Loucy (cell line): ENCODE measurements at regions not wholly inside any gene's neighbourhood (a gene's known extent, or its start where the extent isn't known, plus 50 kb on each side); places are given as distances from the start of the nearest gene placed in this dataset.

Experiments used
- H2AFZ ChIP-seq: fragments of 200-600 bp; sonication (generic); 2 replicates; pipeline ENCODE4 v1.6.0; 2016; ENCODE audit warnings: antibody characterized with exemption, mild to moderate bottlenecking, low read length, moderate library complexity
- H3F3A ChIP-seq: fragments of 200-600 bp; 2 replicates; pipeline ENCODE4 v1.6.0; 2016; ENCODE audit warnings: antibody characterized with exemption, low read depth, mild to moderate bottlenecking
- H3K27me3 ChIP-seq: fragments of 200-600 bp; sonication (generic); 2 replicates; pipeline ENCODE4 v1.6.1; 2014; ENCODE audit warnings: low read length, mild to moderate bottlenecking; ENCODE audit not compliant: insufficient read depth, poor library complexity, severe bottlenecking
- H3K36me3 ChIP-seq: fragments of 200-600 bp; sonication (generic); 2 replicates; pipeline ENCODE4 v1.6.1; 2016; ENCODE audit warnings: low read length; ENCODE audit not compliant: insufficient read depth
- H3K4me1 ChIP-seq: fragments of 200-600 bp; sonication (generic); 2 replicates; pipeline ENCODE4 v1.5.1; 2014; ENCODE audit warnings: low read length, mild to moderate bottlenecking; ENCODE audit not compliant: insufficient read depth, poor library complexity, severe bottlenecking
- H3K4me2 ChIP-seq: fragments of 200-600 bp; sonication (generic); 2 replicates; pipeline ENCODE4 v1.6.0; 2014; ENCODE audit warnings: antibody characterized with exemption, low read length, low read depth, mild to moderate bottlenecking; ENCODE audit not compliant: poor library complexity, severe bottlenecking
- H3K4me3 ChIP-seq: fragments of 200-600 bp; sonication (generic); 2 replicates; pipeline ENCODE4 v1.5.1; 2014; ENCODE audit warnings: low read length, mild to moderate bottlenecking, mixed read lengths; ENCODE audit not compliant: poor library complexity, severe bottlenecking
- H3K79me2 ChIP-seq: fragments of 200-600 bp; sonication (generic); 2 replicates; pipeline ENCODE4 v1.6.1; 2014; ENCODE audit warnings: low read length; ENCODE audit not compliant: insufficient read depth
- H3K9ac ChIP-seq: fragments of 200-600 bp; sonication (generic); 2 replicates; pipeline ENCODE4 v1.6.0; 2014; ENCODE audit warnings: mild to moderate bottlenecking, low read depth, low read length, moderate library complexity; ENCODE audit not compliant: poor library complexity, severe bottlenecking
- H3K9me2 ChIP-seq: fragments of 200-600 bp; sonication (generic); replicated peaks from 2 replicates; pipeline ENCODE4 v1.6.1; 2016; ENCODE audit warnings: low read depth, low read length, mixed read lengths
- H3K9me3 ChIP-seq: fragments of 200-600 bp; sonication (generic); 2 replicates; pipeline ENCODE4 v1.6.1; 2014; ENCODE audit warnings: mild to moderate bottlenecking, antibody characterized with exemption, low read length, low read depth; ENCODE audit not compliant: insufficient read depth
- H4K20me1 ChIP-seq: fragments of 200-600 bp; sonication (generic); 2 replicates; pipeline ENCODE4 v1.6.0; 2014; ENCODE audit warnings: antibody characterized with exemption, low read length, mild to moderate bottlenecking; ENCODE audit not compliant: insufficient read depth, poor library complexity, severe bottlenecking
- EZH2phosphoT487 ChIP-seq: fragments of 200-600 bp; IDR thresholded peaks from 2 replicates; pipeline ENCODE4 v1.6.1; 2018; ENCODE audit warnings: antibody characterized with exemption, mild to moderate bottlenecking, moderate library complexity, borderline replicate concordance
- TF ChIP-seq, protein P1 (sequence below): fragments of 200-600 bp; sonication (generic); conservative IDR thresholded peaks from 2 replicates; pipeline ENCODE4 v1.5.1; 2014; ENCODE audit warnings: mild to moderate bottlenecking, antibody characterized with exemption, low read length

GRCh38 chr5:125302577-125302976, 556.1 kb upstream of the ZNF608 start:
- no peaks in the 10 kb centered on the region for H3K36me3 ChIP-seq
- no peaks in the 10 kb centered on the region for H3K79me2 ChIP-seq
- no peak overlapping the region for H3K9ac ChIP-seq
- TF ChIP-seq, protein P1, sequence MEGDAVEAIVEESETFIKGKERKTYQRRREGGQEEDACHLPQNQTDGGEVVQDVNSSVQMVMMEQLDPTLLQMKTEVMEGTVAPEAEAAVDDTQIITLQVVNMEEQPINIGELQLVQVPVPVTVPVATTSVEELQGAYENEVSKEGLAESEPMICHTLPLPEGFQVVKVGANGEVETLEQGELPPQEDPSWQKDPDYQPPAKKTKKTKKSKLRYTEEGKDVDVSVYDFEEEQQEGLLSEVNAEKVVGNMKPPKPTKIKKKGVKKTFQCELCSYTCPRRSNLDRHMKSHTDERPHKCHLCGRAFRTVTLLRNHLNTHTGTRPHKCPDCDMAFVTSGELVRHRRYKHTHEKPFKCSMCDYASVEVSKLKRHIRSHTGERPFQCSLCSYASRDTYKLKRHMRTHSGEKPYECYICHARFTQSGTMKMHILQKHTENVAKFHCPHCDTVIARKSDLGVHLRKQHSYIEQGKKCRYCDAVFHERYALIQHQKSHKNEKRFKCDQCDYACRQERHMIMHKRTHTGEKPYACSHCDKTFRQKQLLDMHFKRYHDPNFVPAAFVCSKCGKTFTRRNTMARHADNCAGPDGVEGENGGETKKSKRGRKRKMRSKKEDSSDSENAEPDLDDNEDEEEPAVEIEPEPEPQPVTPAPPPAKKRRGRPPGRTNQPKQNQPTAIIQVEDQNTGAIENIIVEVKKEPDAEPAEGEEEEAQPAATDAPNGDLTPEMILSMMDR, result no peak
- no peak for TF ChIP-seq EZH2phosphoT487
- no peak overlapping the region for H3K4me2 ChIP-seq
- H4K20me1 ChIP-seq, result no peaks in the 10 kb centered on the region
- H3K9me2 ChIP-seq, result no peaks in the 10 kb centered on the region
- no peaks in the 10 kb centered on the region for H3F3A ChIP-seq
- H3K27me3 ChIP-seq, result no peaks in the 10 kb centered on the region
- H2AFZ ChIP-seq, result no peak overlapping the region
- H3K9me3 ChIP-seq, result no peaks in the 10 kb centered on the region
- H3K4me3 ChIP-seq, result no peak overlapping the region
- no peaks in the 10 kb centered on the region for H3K4me1 ChIP-seq

DNA sequence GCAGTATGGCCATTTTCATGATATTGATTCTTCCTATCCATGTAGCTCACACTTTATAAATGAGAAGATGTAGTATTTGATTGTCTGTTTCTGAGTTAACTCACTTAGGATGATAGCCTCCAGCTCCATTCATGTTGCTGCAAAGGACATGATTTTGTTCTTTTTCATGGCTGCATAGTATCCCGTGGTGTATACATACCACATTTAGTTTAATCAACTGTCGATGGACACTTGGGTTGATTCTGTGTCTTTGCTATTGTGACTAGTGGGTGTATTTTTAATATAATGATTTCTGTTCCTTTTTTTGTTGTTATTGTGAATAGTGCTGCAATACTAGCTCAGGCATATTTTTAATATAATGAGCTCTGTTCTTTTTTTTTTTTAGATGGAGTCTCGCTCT, 560.3 kb upstream of the ZNF608 start:
- Histone ChIP-seq H3K36me3 (no peaks in the 10 kb centered on the region), H3F3A (no peaks in the 10 kb centered on the region), H3K4me3 (no peak overlapping the region), H3K4me1 (no peaks in the 10 kb centered on the region), H3K9me3 (no peaks in the 10 kb centered on the region), H3K79me2 (no peaks in the 10 kb centered on the region), H2AFZ (no peak overlapping the region), H4K20me1 (no peaks in the 10 kb centered on the region), H3K9ac (no peak overlapping the region), H3K9me2 (no peaks in the 10 kb centered on the region), H3K4me2 (no peak overlapping the region), H3K27me3 (no peaks in the 10 kb centered on the region)
- TF ChIP-seq, protein P1, result no peak
- TF ChIP-seq EZH2phosphoT487, result no peak

GRCh38 chr5:125310749-125311148, 564.3 kb upstream of the ZNF608 start:
- Histone ChIP-seq H4K20me1 (no peaks in the 10 kb centered on the region), H2AFZ (no peak overlapping the region), H3K27me3 (no peaks in the 10 kb centered on the region), H3K9ac (no peak overlapping the region), H3F3A (no peaks in the 10 kb centered on the region), H3K9me3 (no peaks in the 10 kb centered on the region), H3K4me2 (no peak overlapping the region), H3K79me2 (no peaks in the 10 kb centered on the region), H3K9me2 (no peaks in the 10 kb centered on the region), H3K4me3 (no peak overlapping the region), H3K36me3 (no peaks in the 10 kb centered on the region), H3K4me1 (no peaks in the 10 kb centered on the region)
- TF ChIP-seq, protein P1, result no peak
- TF ChIP-seq EZH2phosphoT487, result no peak
